ENCODE measurements at regions not wholly inside any gene's neighbourhood (a gene's known extent, or its start where the extent isn't known, plus 50 kb on each side); places are given as distances from the start of the nearest gene placed in this dataset.

GRCh38 chr3:34276342-34276741 is 477.9 kb downstream of the PDCD6IP start:
- no peak overlapping the region for H3K4me3 ChIP-seq (ENCODE audit: low read depth, low read length)
- no peaks in the 10 kb centered on the region for H3K9me3 ChIP-seq
- no peaks in the 10 kb centered on the region for H3K27me3 ChIP-seq
- no peaks in the 10 kb centered on the region for H3K4me1 ChIP-seq
- H3K36me3 ChIP-seq: no peaks in the 10 kb centered on the region
- DNase-seq: no peak
- TF ChIP-seq, protein P1, sequence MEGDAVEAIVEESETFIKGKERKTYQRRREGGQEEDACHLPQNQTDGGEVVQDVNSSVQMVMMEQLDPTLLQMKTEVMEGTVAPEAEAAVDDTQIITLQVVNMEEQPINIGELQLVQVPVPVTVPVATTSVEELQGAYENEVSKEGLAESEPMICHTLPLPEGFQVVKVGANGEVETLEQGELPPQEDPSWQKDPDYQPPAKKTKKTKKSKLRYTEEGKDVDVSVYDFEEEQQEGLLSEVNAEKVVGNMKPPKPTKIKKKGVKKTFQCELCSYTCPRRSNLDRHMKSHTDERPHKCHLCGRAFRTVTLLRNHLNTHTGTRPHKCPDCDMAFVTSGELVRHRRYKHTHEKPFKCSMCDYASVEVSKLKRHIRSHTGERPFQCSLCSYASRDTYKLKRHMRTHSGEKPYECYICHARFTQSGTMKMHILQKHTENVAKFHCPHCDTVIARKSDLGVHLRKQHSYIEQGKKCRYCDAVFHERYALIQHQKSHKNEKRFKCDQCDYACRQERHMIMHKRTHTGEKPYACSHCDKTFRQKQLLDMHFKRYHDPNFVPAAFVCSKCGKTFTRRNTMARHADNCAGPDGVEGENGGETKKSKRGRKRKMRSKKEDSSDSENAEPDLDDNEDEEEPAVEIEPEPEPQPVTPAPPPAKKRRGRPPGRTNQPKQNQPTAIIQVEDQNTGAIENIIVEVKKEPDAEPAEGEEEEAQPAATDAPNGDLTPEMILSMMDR (IDR thresholded peaks at IDR 0.05; ENCODE audit: low read depth, low read length): no peak

- Histone ChIP-seq H3K27me3 (no peaks in the 10 kb centered on the region), H3K9me3 (no peaks in the 10 kb centered on the region), H3K4me3 (ENCODE audit: low read depth, low read length) (no peak overlapping the region), H3K4me1 (no peaks in the 10 kb centered on the region), H3K36me3 (no peaks in the 10 kb centered on the region)
- no peak for DNase-seq
- TF ChIP-seq, protein P1 (IDR thresholded peaks at IDR 0.05; ENCODE audit: low read depth, low read length): no peak
Measured at GRCh38 chr3:34277110-34277509, 478.7 kb downstream of the PDCD6IP start.

DNA sequence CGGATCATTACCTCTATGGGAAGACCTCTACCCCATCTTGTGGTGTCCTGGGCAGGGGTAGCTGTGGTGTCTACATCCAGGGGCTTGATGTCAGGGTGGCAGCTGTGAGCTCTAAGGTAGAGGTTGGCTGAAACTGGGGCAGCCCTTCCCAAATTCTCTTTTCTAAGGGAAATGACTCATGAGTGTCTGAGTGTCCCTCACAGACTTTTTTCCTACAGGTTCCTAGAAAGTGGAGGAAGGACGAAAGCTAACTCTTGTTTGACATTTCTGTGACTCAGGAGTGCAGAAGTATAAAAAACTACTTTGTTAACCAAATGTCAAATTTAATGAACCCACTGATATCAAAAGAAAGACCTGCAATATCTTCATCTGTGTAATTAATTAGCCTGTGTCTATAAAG is 481.5 kb downstream of the PDCD6IP start:
- H3K36me3 ChIP-seq: no peaks in the 10 kb centered on the region
- TF ChIP-seq, protein P1 (IDR thresholded peaks at IDR 0.05; ENCODE audit: low read depth, low read length): no peak
- no peak overlapping the region for H3K4me3 ChIP-seq (ENCODE audit: low read depth, low read length)
- H3K9me3 ChIP-seq: no peaks in the 10 kb centered on the region
- no peaks in the 10 kb centered on the region for H3K27me3 ChIP-seq
- DNase-seq: no peak
- H3K4me1 ChIP-seq: no peaks in the 10 kb centered on the region

DNA sequence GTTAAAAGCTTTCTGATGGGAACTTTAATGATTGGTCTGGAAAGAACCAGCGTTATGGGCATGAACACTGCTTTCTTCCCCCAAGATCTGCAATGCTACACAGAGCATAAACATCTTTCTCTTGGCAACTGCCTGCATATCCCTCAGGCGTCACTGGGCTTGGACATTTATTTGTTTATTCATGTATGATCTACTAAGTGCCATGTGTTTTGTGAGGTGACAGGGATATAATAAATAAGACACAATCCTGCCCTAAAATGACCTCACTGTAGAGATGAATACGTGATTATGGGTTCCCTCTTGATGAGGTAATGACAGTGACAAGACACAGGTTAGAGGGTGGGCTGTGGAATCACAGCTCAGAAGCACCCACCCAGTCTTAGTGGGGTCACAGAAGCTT is 485.3 kb downstream of the PDCD6IP start:
- Histone ChIP-seq H3K9me3 (no peaks in the 10 kb centered on the region), H3K4me3 (ENCODE audit: low read depth, low read length) (no peak overlapping the region), H3K36me3 (no peaks in the 10 kb centered on the region), H3K27me3 (no peaks in the 10 kb centered on the region), H3K4me1 (no peaks in the 10 kb centered on the region)
- TF ChIP-seq, protein P1 (IDR thresholded peaks at IDR 0.05; ENCODE audit: low read depth, low read length): no peak
- DNase-seq: no peak

DNA sequence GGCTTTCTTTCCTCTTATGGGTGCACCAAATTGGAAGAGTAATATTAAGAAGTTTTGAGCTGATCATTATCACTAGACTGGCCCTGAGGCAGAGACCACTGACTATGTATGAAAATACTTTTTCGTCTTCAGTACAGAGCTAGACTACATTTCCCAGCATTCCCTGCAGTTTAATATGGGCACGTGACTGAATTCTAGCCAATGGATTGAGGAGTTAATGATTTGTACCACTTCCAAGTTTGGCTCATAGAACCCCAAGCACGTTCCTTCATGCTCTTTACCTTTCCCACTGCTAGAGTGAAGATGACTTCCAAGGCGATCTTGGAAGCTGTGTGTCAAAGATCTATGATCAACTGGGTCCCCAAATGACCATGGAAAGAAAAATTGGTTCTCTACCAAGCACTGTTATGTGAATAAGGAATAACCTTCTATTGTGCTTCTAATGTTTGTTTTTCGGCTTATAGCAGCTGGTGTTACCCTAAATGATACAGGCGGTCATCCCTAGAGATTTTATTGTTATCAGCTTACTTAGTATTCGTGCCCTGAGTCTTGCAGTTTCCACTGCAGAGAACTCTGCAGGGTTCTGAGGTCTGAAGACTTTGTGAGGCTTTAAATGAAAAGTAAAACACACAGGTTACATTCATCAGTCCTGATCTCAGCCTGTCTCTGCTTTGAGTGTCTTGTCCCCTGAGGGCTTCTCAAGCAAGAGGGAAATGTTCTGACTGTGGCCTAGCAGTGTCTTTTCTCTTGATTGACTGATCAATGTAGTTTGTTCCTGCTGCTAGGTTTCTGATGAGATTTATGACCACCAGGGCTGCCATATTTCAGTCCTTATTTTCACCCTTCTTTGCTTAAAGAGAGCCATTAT is 486.8 kb downstream of the PDCD6IP start:
- no peak for DNase-seq

GRCh38 chr3:34285827-34286188 is 487.4 kb downstream of the PDCD6IP start:
- Histone ChIP-seq H3K36me3 (no peaks in the 10 kb centered on the region), H3K4me1 (no peaks in the 10 kb centered on the region), H3K27me3 (no peaks in the 10 kb centered on the region), H3K9me3 (no peaks in the 10 kb centered on the region), H3K4me3 (ENCODE audit: low read depth, low read length) (no peak overlapping the region)
- TF ChIP-seq, protein P1 (IDR thresholded peaks at IDR 0.05; ENCODE audit: low read depth, low read length): no peak
- no peak for DNase-seq

More for the DNA sequence above, 486.8 kb downstream of the PDCD6IP start:
- Histone ChIP-seq H3K4me1 (no peaks in the 10 kb centered on the region), H3K4me3 (ENCODE audit: low read depth, low read length) (no peak overlapping the region), H3K36me3 (no peaks in the 10 kb centered on the region), H3K27me3 (no peaks in the 10 kb centered on the region), H3K9me3 (no peaks in the 10 kb centered on the region)
- TF ChIP-seq, protein P1 (IDR thresholded peaks at IDR 0.05; ENCODE audit: low read depth, low read length): no peak

Measured in BE2C (cell line).